H9 (cell line): ENCODE measurements at regions not wholly inside any gene's neighbourhood (a gene's known extent, or its start where the extent isn't known, plus 50 kb on each side); places are given as distances from the start of the nearest gene placed in this dataset.

Experiments used
- DNase-seq: peaks from one replicate; pipeline ENCODE4 v3.0.0-alpha.2; 2017
- H2AFZ ChIP-seq: one replicate; pipeline ENCODE4 v1.6.1; 2013; ENCODE audit warnings: mild to moderate bottlenecking, low read length, control low read depth, moderate library complexity
- H2AK5ac ChIP-seq: 2 replicates; pipeline ENCODE4 v1.6.1; 2013; ENCODE audit warnings: low read length, control low read depth, mixed read lengths; ENCODE audit not compliant: insufficient read length
- H2BK120ac ChIP-seq: one replicate; pipeline ENCODE4 v1.6.1; 2013; ENCODE audit warnings: low read depth, mild to moderate bottlenecking, low read length, control low read depth, inconsistent platforms; ENCODE audit not compliant: poor library complexity, severe bottlenecking
- H2BK12ac ChIP-seq: 2 replicates; pipeline ENCODE4 v1.6.1; 2013; ENCODE audit warnings: low read length, control low read depth, mixed read lengths, low read depth; ENCODE audit not compliant: insufficient read length
- H2BK15ac ChIP-seq: 2 replicates; pipeline ENCODE4 v1.6.1; 2013; ENCODE audit warnings: low read depth, low read length, control low read depth
- H2BK20ac ChIP-seq: one replicate; pipeline ENCODE4 v1.6.1; 2013; ENCODE audit warnings: low read depth, mild to moderate bottlenecking, low read length, control low read depth, inconsistent platforms; ENCODE audit not compliant: poor library complexity, severe bottlenecking
- H2BK5ac ChIP-seq: 2 replicates; pipeline ENCODE4 v1.6.1; 2013; ENCODE audit warnings: low read length, control low read depth, mixed read lengths; ENCODE audit not compliant: insufficient read length
- H3K14ac ChIP-seq: 2 replicates; pipeline ENCODE4 v1.6.1; 2013; ENCODE audit warnings: low read length, control low read depth; ENCODE audit not compliant: insufficient read depth
- H3K18ac ChIP-seq: 2 replicates; pipeline ENCODE4 v1.6.1; 2013; ENCODE audit warnings: low read depth, mild to moderate bottlenecking, mixed read lengths, low read length, control low read depth; ENCODE audit not compliant: insufficient read length
- H3K23ac ChIP-seq: 2 replicates; pipeline ENCODE4 v1.6.1; 2013; ENCODE audit warnings: low read length, control low read depth, mixed read lengths, low read depth; ENCODE audit not compliant: insufficient read length
- H3K23me2 ChIP-seq: 2 replicates; pipeline ENCODE4 v1.6.1; 2013; ENCODE audit warnings: low read depth, mild to moderate bottlenecking, mixed read lengths, low read length, control low read depth; ENCODE audit not compliant: insufficient read length, poor library complexity, severe bottlenecking
- H3K27ac ChIP-seq: 2 replicates; pipeline ENCODE4 v1.5.1; 2013; ENCODE audit warnings: low read length, control low read depth, mixed read lengths, low read depth; ENCODE audit not compliant: insufficient read length
- H3K27me3 ChIP-seq: 2 replicates; pipeline ENCODE4 v1.6.1; 2013; ENCODE audit warnings: low read length, control low read depth, inconsistent platforms; ENCODE audit not compliant: insufficient read depth
- H3K4ac ChIP-seq: 2 replicates; pipeline ENCODE4 v1.6.1; 2013; ENCODE audit warnings: low read depth, mild to moderate bottlenecking, control low read depth, inconsistent platforms, low read length, moderate library complexity
- H3K4me1 ChIP-seq: 2 replicates; pipeline ENCODE4 v1.6.1; 2013; ENCODE audit warnings: low read length, control low read depth, inconsistent platforms; ENCODE audit not compliant: insufficient read depth
- H3K4me2 ChIP-seq: 2 replicates; pipeline ENCODE4 v1.6.1; 2013; ENCODE audit warnings: low read length, control low read depth, mixed read lengths; ENCODE audit not compliant: insufficient read length, insufficient read depth
- H3K56ac ChIP-seq: 2 replicates; pipeline ENCODE4 v1.6.1; 2013; ENCODE audit warnings: low read depth, mild to moderate bottlenecking, mixed read lengths, low read length, control low read depth; ENCODE audit not compliant: insufficient read length
- H3K79me1 ChIP-seq: 2 replicates; pipeline ENCODE4 v1.6.1; 2013; ENCODE audit warnings: low read depth, mild to moderate bottlenecking, moderate library complexity, low read length, control low read depth, inconsistent platforms; ENCODE audit not compliant: insufficient read depth, poor library complexity, severe bottlenecking
- H3K79me2 ChIP-seq: 2 replicates; pipeline ENCODE4 v1.6.1; 2013; ENCODE audit warnings: low read length, control low read depth, inconsistent platforms; ENCODE audit not compliant: insufficient read depth
- H3K9ac ChIP-seq: 2 replicates; pipeline ENCODE4 v1.6.1; 2013; ENCODE audit warnings: low read length, control low read depth, mixed read lengths; ENCODE audit not compliant: insufficient read length; ENCODE audit errors: extremely low read depth
- H3K9me3 ChIP-seq: one replicate; pipeline ENCODE4 v1.6.1; 2013; ENCODE audit warnings: low read depth, low read length, inconsistent platforms; ENCODE audit not compliant: control insufficient read depth
- H3T11ph ChIP-seq: one replicate; pipeline ENCODE4 v1.6.1; 2013; ENCODE audit warnings: mild to moderate bottlenecking, low read length, control low read depth, inconsistent platforms
- H4K20me1 ChIP-seq: one replicate; pipeline ENCODE4 v1.6.1; 2013; ENCODE audit not compliant: control insufficient read depth, insufficient read length, insufficient read depth
- H4K5ac ChIP-seq: 2 replicates; pipeline ENCODE4 v1.6.1; 2013; ENCODE audit warnings: low read depth, mild to moderate bottlenecking, mixed read lengths, low read length, control low read depth; ENCODE audit not compliant: insufficient read length
- H4K8ac ChIP-seq: replicated peaks from 2 replicates; pipeline ENCODE4 v1.6.1; 2013; ENCODE audit warnings: low read length, control low read depth, mixed read lengths, low read depth; ENCODE audit not compliant: insufficient read length
- H4K91ac ChIP-seq: 2 replicates; pipeline ENCODE4 v1.6.1; 2013; ENCODE audit warnings: low read depth, mild to moderate bottlenecking, moderate library complexity, mixed read lengths, low read length, control low read depth; ENCODE audit not compliant: insufficient read length
- H3K27ac Mint-ChIP-seq, 3 experiments: 2 replicates in 2 of 3; 3 replicates in 1 of 3; pipeline ENCODE4 v1.8.0; 2020 to 2021; ENCODE audit warnings: mixed read lengths in 3 of 3, mild to moderate bottlenecking in 1 of 3, moderate library complexity in 1 of 3
- H3K27me3 Mint-ChIP-seq: 2 replicates; pipeline ENCODE4 v1.8.0; 2021; ENCODE audit warnings: low read depth, mild to moderate bottlenecking, moderate library complexity, mixed read lengths
- H3K36me3 Mint-ChIP-seq, 3 experiments: 2 replicates in 2 of 3; 3 replicates in 1 of 3; pipeline ENCODE4 v1.8.0; 2020 to 2021; ENCODE audit warnings: low read depth in 3 of 3, mixed read lengths in 3 of 3; ENCODE audit not compliant: insufficient read depth in 1 of 3
- H3K4me1 Mint-ChIP-seq, 2 experiments: 2 replicates each; pipeline ENCODE4 v1.8.0; 2020; ENCODE audit warnings: mixed read lengths in 2 of 2
- H3K4me3 Mint-ChIP-seq, 2 experiments: 2 replicates in 1 of 2; 3 replicates in 1 of 2; pipeline ENCODE4 v1.8.0; 2020 to 2021; ENCODE audit warnings: mild to moderate bottlenecking in 2 of 2, mixed read lengths in 2 of 2, moderate library complexity in 1 of 2
- H3K9me3 Mint-ChIP-seq, 2 experiments: 2 replicates in 1 of 2; 3 replicates in 1 of 2; pipeline ENCODE4 v1.8.0; 2020; ENCODE audit warnings: mild to moderate bottlenecking in 2 of 2, mixed read lengths in 2 of 2, moderate library complexity in 1 of 2
- CTCF ChIP-seq: fragments of 200-600 bp; sonication (generic); conservative IDR thresholded peaks from 3 replicates; pipeline ENCODE4 v1.8.0; 2021; ENCODE audit warnings: antibody characterized with exemption, mild to moderate bottlenecking
- WGBS: extraction: QIAGEN DNeasy Blood & Tissue Kit; methylation state at CpG from one replicate; pipeline ENCODE4 v1.1.7; 2013; ENCODE audit warnings: missing lambda C conversion rate, low lambda C conversion rate, mixed read lengths; ENCODE audit not compliant: insufficient read length; ENCODE audit errors: extremely low coverage; 5-methylcytosine and 5-hydroxymethylcytosine counted together

- H4K5ac ChIP-seq, result no peak overlapping the region
- Mint-ChIP-seq H3K27ac (no peak overlapping the region), H3K36me3 (no peaks in the 10 kb centered on the region), H3K9me3 (no peaks in the 10 kb centered on the region; a peak in 2 of 5 replicates), H3K4me1 (peaks cover 2% of the 10 kb centered on the region in 2 experiments; a peak in 1 of 4 replicates), H3K4me3 (no peak overlapping the region), H3K27me3 (peaks cover 3% of the 10 kb centered on the region)
- no peak overlapping the region for H3K56ac ChIP-seq
- H3K79me2 ChIP-seq, result no peaks in the 10 kb centered on the region
- no peak overlapping the region for H2BK12ac ChIP-seq
- H3K9me3 ChIP-seq, result no peaks in the 10 kb centered on the region
- H3K18ac ChIP-seq, result no peak overlapping the region
- no peak overlapping the region for H3K14ac ChIP-seq
- H3K9ac ChIP-seq, result no peak overlapping the region
- H3K23ac ChIP-seq, result no peak overlapping the region
- no peak overlapping the region for H3T11ph ChIP-seq
- no peak for TF ChIP-seq CTCF
- H2AK5ac ChIP-seq, result no peak overlapping the region
- H2AFZ ChIP-seq, result no peak overlapping the region
- H3K4me1 ChIP-seq, result no peaks in the 10 kb centered on the region
- WGBS, result no CpG with 5 or more reads among the region's 11 CpGs
- no peak overlapping the region for H4K8ac ChIP-seq
- DNase-seq, result no peak
- no peak overlapping the region for H3K4ac ChIP-seq
- no peak overlapping the region for H2BK20ac ChIP-seq
- H3K4me2 ChIP-seq, result no peak overlapping the region
- no peak overlapping the region for H2BK5ac ChIP-seq
- H3K27ac ChIP-seq, result no peak overlapping the region
- H3K23me2 ChIP-seq, result no peaks in the 10 kb centered on the region
- no peak overlapping the region for H2BK120ac ChIP-seq
- H4K91ac ChIP-seq, result no peak overlapping the region
- H3K79me1 ChIP-seq, result no peaks in the 10 kb centered on the region
- H4K20me1 ChIP-seq, result peaks cover 4% of the 10 kb centered on the region
- no peak overlapping the region for H2BK15ac ChIP-seq
- no peaks in the 10 kb centered on the region for H3K27me3 ChIP-seq
Observed at GRCh38 chr16:82452004-82452756, 174.6 kb upstream of the CDH13 start.
